Thyroid gland (tissue), 4 donors: ENCODE measurements at regions not wholly inside any gene's neighbourhood (a gene's known extent, or its start where the extent isn't known, plus 50 kb on each side); places are given as distances from the start of the nearest gene placed in this dataset.

Experiments
- DNase-seq, 2 donors: peaks; one replicate each; pipeline ENCODE4 v3.0.0-alpha.2; 2019
- H3K27ac ChIP-seq, 3 donors: fragments of 200-600 bp; sonication (generic); 1 replicate in 2 of 3; 2 replicates in 1 of 3; pipeline ENCODE4 v1.5.1; 2016 to 2019; ENCODE audit warnings: mild to moderate bottlenecking in 1 of 3, moderate library complexity in 1 of 3
- H3K27me3 ChIP-seq: fragments of 200-600 bp; sonication (generic); one replicate; pipeline ENCODE4 v1.5.1; 2019
- H3K36me3 ChIP-seq, 2 donors: fragments of 200-600 bp; sonication (generic); one replicate each; pipeline ENCODE4 v1.5.1; 2016 to 2019
- H3K4me1 ChIP-seq, 2 donors: fragments of 200-600 bp; sonication (generic); one replicate each; pipeline ENCODE4 v1.5.1; 2017 to 2019
- H3K4me3 ChIP-seq, 3 donors: fragments of 200-600 bp; sonication (generic); replicated peaks in 1 of 3; 1 replicate in 2 of 3; 2 replicates in 1 of 3; pipeline ENCODE4 v1.5.1; 2016; ENCODE audit warnings: mild to moderate bottlenecking in 1 of 3
- H3K9me3 ChIP-seq: fragments of 200-600 bp; sonication (generic); one replicate; pipeline ENCODE4 v1.5.1; 2017
- CTCF ChIP-seq, 6 experiments: fragments of 200-600 bp in 3 of 6; fragments of 450-650 bp in 3 of 6; sonication (generic) in 3 of 6; IDR thresholded peaks; one replicate each; pipeline ENCODE4 v1.5.1; 2016 to 2019; ENCODE audit warnings: antibody characterized with exemption in 6 of 6, mild to moderate bottlenecking in 2 of 6, inconsistent platforms in 1 of 6, moderate library complexity in 1 of 6
- POLR2A ChIP-seq, 2 donors: fragments of 450-650 bp; IDR thresholded peaks; one replicate each; pipeline ENCODE4 v1.6.1; 2017; ENCODE audit warnings: antibody characterized with exemption in 2 of 2, mild to moderate bottlenecking in 2 of 2, moderate library complexity in 1 of 2
- WGBS, 2 donors: methylation state at CpG; one replicate each; pipeline ENCODE4 v1.1.5; 2017; 5-methylcytosine and 5-hydroxymethylcytosine counted together
- intact Hi-C: fragments of 100-400 bp; cut with DNase I; formaldehyde crosslinking; loops from one replicate; pipeline ENCODE4 v1.15.1; 2023

GRCh38 chr7:155371331-155371883 is 73.7 kb downstream of the INSIG1 start:
- 12 to 37% methylated on average over 18 to 21 of the region's 21 CpGs for WGBS, 2 donors
- intact Hi-C loops: no loop called here

GRCh38 chr7:155371884-155372781 is 74.5 kb downstream of the INSIG1 start:
- H3K4me3 ChIP-seq: no peak overlapping the region
- TF ChIP-seq POLR2A (IDR thresholded peaks at IDR 0.05) (no peak), CTCF (IDR thresholded peaks at IDR 0.05) (peak in 1 of 6 experiments; percentile 10)

More at GRCh38 chr7:155371331-155371883, 73.7 kb downstream of the INSIG1 start:
- no peaks in the 10 kb centered on the region for H3K9me3 ChIP-seq
- peaks cover 23 to 36% of the 10 kb centered on the region in 2 donors for H3K4me1 ChIP-seq
- H3K27ac ChIP-seq: no peak overlapping the region
- no peak overlapping the region for H3K4me3 ChIP-seq
- peaks cover 42% of the 10 kb centered on the region for H3K27me3 ChIP-seq
- TF ChIP-seq CTCF (IDR thresholded peaks at IDR 0.05) (no peak), POLR2A (IDR thresholded peaks at IDR 0.05) (no peak)
- no peak for DNase-seq
- H3K36me3 ChIP-seq: no peaks in the 10 kb centered on the region

GRCh38 chr7:155372782-155373358 is 75.2 kb downstream of the INSIG1 start:
- Histone ChIP-seq H3K9me3 (no peaks in the 10 kb centered on the region), H3K4me3 (no peak overlapping the region), H3K27me3 (peaks cover 50% of the 10 kb centered on the region), H3K4me1 (peaks cover 23 to 43% of the 10 kb centered on the region in 2 donors), H3K27ac (no peak overlapping the region), H3K36me3 (no peaks in the 10 kb centered on the region)
- no peak for DNase-seq
- TF ChIP-seq CTCF (IDR thresholded peaks at IDR 0.05) (no peak), POLR2A (IDR thresholded peaks at IDR 0.05) (no peak)
- 7 to 8% methylated on average over 28 of the region's 28 CpGs for WGBS, 2 donors
- intact Hi-C loops: no loop called here

More at GRCh38 chr7:155371884-155372781, 74.5 kb downstream of the INSIG1 start:
- no peaks in the 10 kb centered on the region for H3K9me3 ChIP-seq
- H3K27me3 ChIP-seq: peaks cover 49% of the 10 kb centered on the region
- WGBS, 2 donors: 3 to 9% methylated on average over 27 to 33 of the region's 82 CpGs
- no peak overlapping the region for H3K27ac ChIP-seq
- intact Hi-C loops: no loop called here
- no peak for DNase-seq
- H3K4me1 ChIP-seq: peaks cover 23 to 36% of the 10 kb centered on the region in 2 donors
- H3K36me3 ChIP-seq: no peaks in the 10 kb centered on the region

GRCh38 chr7:155373359-155374273 is 75.9 kb downstream of the INSIG1 start:
- TF ChIP-seq CTCF (IDR thresholded peaks at IDR 0.05): no peak
- H3K9me3 ChIP-seq: no peaks in the 10 kb centered on the region
- peaks cover 58% of the 10 kb centered on the region for H3K27me3 ChIP-seq
- DNase-seq: no peak
- H3K4me1 ChIP-seq: peaks cover 23 to 49% of the 10 kb centered on the region in 2 donors
- H3K36me3 ChIP-seq: no peaks in the 10 kb centered on the region
- H3K27ac ChIP-seq: no peak overlapping the region
- WGBS, 2 donors: 4 to 7% methylated on average over 61 to 62 of the region's 62 CpGs
- intact Hi-C loops: no loop called here
- peak overlapping the region in 1 of 3 donors; percentile 23 for H3K4me3 ChIP-seq
